Activated CD4-positive, alpha-beta memory T cell treated with anti-CD3 and anti-CD28 coated beads, Interleukin-2, amount 10 ng/mL, durations not matched to agents 7 days and 5 days (primary cell): ENCODE measurements at regions not wholly inside any gene's neighbourhood (a gene's known extent, or its start where the extent isn't known, plus 50 kb on each side); places are given as distances from the start of the nearest gene placed in this dataset.
A peak's percentile ranks its signal among the peaks of the same experiment; 100 is the strongest.

Source experiments
- CTCF ChIA-PET: fragments of 350-600 bp; sonication (Branson Sonifier 250); formaldehyde crosslinking; loops from one replicate; lab custom pipeline; 2021; ENCODE audit warnings: antibody characterized with exemption, inconsistent platforms; lab: Charles Lee
- POLR2A ChIA-PET: fragments of 350-600 bp; sonication (Branson Sonifier 250); formaldehyde crosslinking; loops from one replicate; lab custom pipeline; 2021; ENCODE audit warnings: antibody characterized with exemption; lab: Charles Lee
- DNase-seq: peaks from one replicate; pipeline ENCODE4 v3.0.0-alpha.2; 2020
- H3K27ac Mint-ChIP-seq: one replicate; pipeline ENCODE4 v1.8.0; 2021; ENCODE audit warnings: mild to moderate bottlenecking, mixed read lengths
- H3K27me3 Mint-ChIP-seq: one replicate; pipeline ENCODE4 v1.8.0; 2021; ENCODE audit warnings: mixed read lengths
- H3K36me3 Mint-ChIP-seq: one replicate; pipeline ENCODE4 v1.8.0; 2021; ENCODE audit warnings: low read depth, mixed read lengths
- H3K4me1 Mint-ChIP-seq: one replicate; pipeline ENCODE4 v1.8.0; 2021; ENCODE audit warnings: mixed read lengths
- H3K4me3 Mint-ChIP-seq: one replicate; pipeline ENCODE4 v1.8.0; 2021; ENCODE audit warnings: mild to moderate bottlenecking, mixed read lengths
- H3K9me3 Mint-ChIP-seq: one replicate; pipeline ENCODE4 v1.8.0; 2021; ENCODE audit warnings: mixed read lengths

GRCh38 chr3:159902546-159903314 lies 85.9 kb upstream of the IL12A start:
- Mint-ChIP-seq H3K36me3 (no peaks in the 10 kb centered on the region), H3K4me1 (no peaks in the 10 kb centered on the region), H3K27me3 (peaks cover 40% of the 10 kb centered on the region), H3K4me3 (no peak overlapping the region), H3K27ac (no peak overlapping the region), H3K9me3 (no peaks in the 10 kb centered on the region)
- POLR2A ChIA-PET, result no interaction called here
- CTCF ChIA-PET, result interaction anchor here (1.3 kb wide), 1 partner anchor 17 kb away, joined by 3 read pairs; no protein-coding TSS in a partner anchor
- no peak for DNase-seq

- Mint-ChIP-seq H3K27me3 (peaks cover 40% of the 10 kb centered on the region), H3K4me1 (no peaks in the 10 kb centered on the region), H3K27ac (no peak overlapping the region), H3K9me3 (no peaks in the 10 kb centered on the region), H3K36me3 (no peaks in the 10 kb centered on the region), H3K4me3 (no peak overlapping the region)
- DNase-seq, result no peak
- POLR2A ChIA-PET, result no interaction called here
- CTCF ChIA-PET, result interaction anchor here (2.2 kb wide), 1 partner anchor 20 kb away, joined by 7 read pairs; no protein-coding TSS in a partner anchor
Measured at GRCh38 chr3:159904455-159904854, 84.2 kb upstream of the IL12A start.

GRCh38 chr3:159904911-159905310 lies 83.7 kb upstream of the IL12A start:
- H3K27me3 Mint-ChIP-seq, result peaks cover 39% of the 10 kb centered on the region
- H3K27ac Mint-ChIP-seq, result no peak overlapping the region
- H3K9me3 Mint-ChIP-seq, result no peaks in the 10 kb centered on the region
- ChIA-PET POLR2A (no interaction called here), CTCF (interaction anchor here (2.2 kb wide), 1 partner anchor 20 kb away, joined by 7 read pairs; no protein-coding TSS in a partner anchor)
- no peak for DNase-seq
- no peaks in the 10 kb centered on the region for H3K4me1 Mint-ChIP-seq
- no peak overlapping the region for H3K4me3 Mint-ChIP-seq
- no peaks in the 10 kb centered on the region for H3K36me3 Mint-ChIP-seq

GRCh38 chr3:159907828-159908227 lies 80.8 kb upstream of the IL12A start:
- no peak overlapping the region for H3K4me3 Mint-ChIP-seq
- peaks cover 13% of the 10 kb centered on the region for H3K4me1 Mint-ChIP-seq
- CTCF ChIA-PET, result no interaction called here
- H3K9me3 Mint-ChIP-seq, result no peaks in the 10 kb centered on the region
- no peak overlapping the region for H3K27ac Mint-ChIP-seq
- POLR2A ChIA-PET, result no interaction called here
- no peak for DNase-seq
- peaks cover 19% of the 10 kb centered on the region for H3K27me3 Mint-ChIP-seq
- no peaks in the 10 kb centered on the region for H3K36me3 Mint-ChIP-seq

- Mint-ChIP-seq H3K9me3 (no peaks in the 10 kb centered on the region), H3K4me1 (peaks cover 13% of the 10 kb centered on the region), H3K27me3 (peaks cover 9% of the 10 kb centered on the region)
Measured at GRCh38 chr3:159910991-159911663, 77.5 kb upstream of the IL12A start.

GRCh38 chr3:159911664-159912037 lies 77.0 kb upstream of the IL12A start:
- peak overlapping the region; percentile 65 for H3K4me3 Mint-ChIP-seq
- CTCF ChIA-PET, result interaction anchor here (1.5 kb wide), 1 partner anchor 76 kb away, joined by 4 read pairs; no protein-coding TSS in a partner anchor

More at GRCh38 chr3:159910991-159911663, 77.5 kb upstream of the IL12A start:
- Mint-ChIP-seq H3K4me3 (peak overlapping the region; percentile 65), H3K36me3 (no peaks in the 10 kb centered on the region), H3K27ac (peak overlapping the region; percentile 27)
- POLR2A ChIA-PET, result no interaction called here
- CTCF ChIA-PET, result interaction anchor here (1.5 kb wide), 1 partner anchor 76 kb away, joined by 4 read pairs; no protein-coding TSS in a partner anchor
- DNase-seq, result peak; percentile 32

GRCh38 chr3:159913712-159914414 lies 74.8 kb upstream of the IL12A start:
- no peak overlapping the region for H3K27ac Mint-ChIP-seq
- no peaks in the 10 kb centered on the region for H3K36me3 Mint-ChIP-seq
- ChIA-PET CTCF (no interaction called here), POLR2A (no interaction called here)
- peaks cover 13% of the 10 kb centered on the region for H3K4me1 Mint-ChIP-seq
- H3K4me3 Mint-ChIP-seq, result no peak overlapping the region
- no peaks in the 10 kb centered on the region for H3K9me3 Mint-ChIP-seq
- DNase-seq, result no peak
- peaks cover 5% of the 10 kb centered on the region for H3K27me3 Mint-ChIP-seq

More at GRCh38 chr3:159911664-159912037, 77.0 kb upstream of the IL12A start:
- no peak for DNase-seq
- Mint-ChIP-seq H3K27me3 (peaks cover 9% of the 10 kb centered on the region), H3K27ac (peak overlapping the region; percentile 27), H3K9me3 (no peaks in the 10 kb centered on the region), H3K4me1 (peaks cover 13% of the 10 kb centered on the region), H3K36me3 (no peaks in the 10 kb centered on the region)
- POLR2A ChIA-PET, result no interaction called here

GRCh38 chr3:159914426-159914825 lies 74.2 kb upstream of the IL12A start:
- no peaks in the 10 kb centered on the region for H3K36me3 Mint-ChIP-seq
- H3K27ac Mint-ChIP-seq, result no peak overlapping the region
- ChIA-PET POLR2A (no interaction called here), CTCF (no interaction called here)
- H3K27me3 Mint-ChIP-seq, result peaks cover 7% of the 10 kb centered on the region
- no peak overlapping the region for H3K4me3 Mint-ChIP-seq
- H3K4me1 Mint-ChIP-seq, result peaks cover 13% of the 10 kb centered on the region
- H3K9me3 Mint-ChIP-seq, result no peaks in the 10 kb centered on the region
- DNase-seq, result no peak

GRCh38 chr3:159916052-159916451 lies 72.6 kb upstream of the IL12A start:
- no peak overlapping the region for H3K4me3 Mint-ChIP-seq
- H3K27ac Mint-ChIP-seq, result no peak overlapping the region
- H3K27me3 Mint-ChIP-seq, result peaks cover 20% of the 10 kb centered on the region
- H3K9me3 Mint-ChIP-seq, result no peaks in the 10 kb centered on the region
- peaks cover 9% of the 10 kb centered on the region for H3K4me1 Mint-ChIP-seq
- no peak for DNase-seq
- no peaks in the 10 kb centered on the region for H3K36me3 Mint-ChIP-seq
- CTCF ChIA-PET, result no interaction called here
- POLR2A ChIA-PET, result no interaction called here

GRCh38 chr3:159917141-159917540 lies 71.5 kb upstream of the IL12A start:
- Mint-ChIP-seq H3K4me3 (no peak overlapping the region), H3K4me1 (no peaks in the 10 kb centered on the region), H3K36me3 (no peaks in the 10 kb centered on the region), H3K9me3 (no peaks in the 10 kb centered on the region), H3K27me3 (peaks cover 21% of the 10 kb centered on the region), H3K27ac (no peak overlapping the region)
- DNase-seq, result no peak
- ChIA-PET POLR2A (no interaction called here), CTCF (no interaction called here)

GRCh38 chr3:159919873-159920272 lies 68.8 kb upstream of the IL12A start:
- Mint-ChIP-seq H3K27me3 (peaks cover 26% of the 10 kb centered on the region), H3K27ac (no peak overlapping the region), H3K4me1 (no peaks in the 10 kb centered on the region), H3K4me3 (no peak overlapping the region), H3K36me3 (no peaks in the 10 kb centered on the region), H3K9me3 (no peaks in the 10 kb centered on the region)
- ChIA-PET CTCF (no interaction called here), POLR2A (no interaction called here)
- DNase-seq, result no peak

GRCh38 chr3:159922193-159922840 lies 66.3 kb upstream of the IL12A start:
- Mint-ChIP-seq H3K27ac (no peak overlapping the region), H3K9me3 (no peaks in the 10 kb centered on the region), H3K27me3 (peaks cover 20% of the 10 kb centered on the region), H3K36me3 (no peaks in the 10 kb centered on the region), H3K4me1 (no peaks in the 10 kb centered on the region), H3K4me3 (no peak overlapping the region)
- POLR2A ChIA-PET, result no interaction called here
- no peak for DNase-seq
- CTCF ChIA-PET, result no interaction called here
